ENCODE measurements at regions not wholly inside any gene's neighbourhood (a gene's known extent, or its start where the extent isn't known, plus 50 kb on each side); places are given as distances from the start of the nearest gene placed in this dataset.

DNA sequence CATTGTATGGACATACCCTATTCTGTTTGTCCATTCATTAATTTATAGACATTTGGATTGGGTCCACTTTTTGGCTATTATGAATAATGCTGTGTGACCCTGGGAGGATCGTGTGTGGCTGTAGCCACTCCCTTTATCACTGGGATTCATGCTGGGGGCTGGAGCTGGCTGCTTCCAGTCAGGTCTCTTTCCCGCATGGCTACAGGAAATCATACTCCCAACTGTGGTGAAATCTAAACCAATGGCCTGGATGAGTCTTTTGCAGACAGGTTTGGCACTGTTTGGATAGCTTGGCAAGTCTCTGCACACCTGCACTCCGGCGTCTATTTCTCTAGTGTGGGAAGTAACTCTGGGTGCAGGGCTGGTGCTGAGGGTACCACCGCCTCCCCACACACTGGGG, 80.4 kb downstream of the RIN2 start:
- TF ChIP-seq, protein P1, sequence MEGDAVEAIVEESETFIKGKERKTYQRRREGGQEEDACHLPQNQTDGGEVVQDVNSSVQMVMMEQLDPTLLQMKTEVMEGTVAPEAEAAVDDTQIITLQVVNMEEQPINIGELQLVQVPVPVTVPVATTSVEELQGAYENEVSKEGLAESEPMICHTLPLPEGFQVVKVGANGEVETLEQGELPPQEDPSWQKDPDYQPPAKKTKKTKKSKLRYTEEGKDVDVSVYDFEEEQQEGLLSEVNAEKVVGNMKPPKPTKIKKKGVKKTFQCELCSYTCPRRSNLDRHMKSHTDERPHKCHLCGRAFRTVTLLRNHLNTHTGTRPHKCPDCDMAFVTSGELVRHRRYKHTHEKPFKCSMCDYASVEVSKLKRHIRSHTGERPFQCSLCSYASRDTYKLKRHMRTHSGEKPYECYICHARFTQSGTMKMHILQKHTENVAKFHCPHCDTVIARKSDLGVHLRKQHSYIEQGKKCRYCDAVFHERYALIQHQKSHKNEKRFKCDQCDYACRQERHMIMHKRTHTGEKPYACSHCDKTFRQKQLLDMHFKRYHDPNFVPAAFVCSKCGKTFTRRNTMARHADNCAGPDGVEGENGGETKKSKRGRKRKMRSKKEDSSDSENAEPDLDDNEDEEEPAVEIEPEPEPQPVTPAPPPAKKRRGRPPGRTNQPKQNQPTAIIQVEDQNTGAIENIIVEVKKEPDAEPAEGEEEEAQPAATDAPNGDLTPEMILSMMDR (conservative IDR thresholded peaks at IDR 0.05; ENCODE audit: low read length): no peak
- TF ChIP-seq EZH2phosphoT487 (IDR thresholded peaks at IDR 0.05; ENCODE audit: borderline replicate concordance): no peak

Measured in Loucy (cell line).